IMR-90 (cell line): ENCODE measurements at regions not wholly inside any gene's neighbourhood (a gene's known extent, or its start where the extent isn't known, plus 50 kb on each side); places are given as distances from the start of the nearest gene placed in this dataset.

Experiments
- ATAC-seq: fragments of 200-7000 bp; cut with Tn5 transposase; 2 replicates; pipeline ENCODE4 v1.9.1; 2020; ENCODE audit warnings: low read depth, mild to moderate bottlenecking, moderate library complexity
- BruUV-seq: library from RNA; stranded (reverse); fragments of 400-500 nt; replicated peaks from 2 replicates; lab custom pipeline; 2021; lab: Mats Ljungman, UMichigan
- CTCF ChIA-PET: fragments of 300-600 bp; formaldehyde crosslinking; extraction: SDS; loops from one replicate; lab custom pipeline; 2021; ENCODE audit warnings: antibody characterized with exemption; lab: Yijun Ruan, JAX
- POLR2A ChIA-PET: fragments of 300-600 bp; sonication (Branson Sonifier 250); formaldehyde crosslinking; loops from one replicate; lab custom pipeline; 2022; ENCODE audit warnings: antibody characterized with exemption; ENCODE audit not compliant: unreplicated experiment; lab: Charles Lee
- DNase-seq: peaks from one replicate; pipeline ENCODE4 v3.0.0; 2013
- H2AFZ ChIP-seq: replicated peaks from 2 replicates; pipeline ENCODE3; 2013; ENCODE audit warnings: low read length, mild to moderate bottlenecking; ENCODE audit not compliant: poor library complexity
- H2AK5ac ChIP-seq: 2 replicates; pipeline ENCODE4 v1.6.1; 2013; ENCODE audit warnings: low read depth, low read length, inconsistent platforms
- H2AK9ac ChIP-seq: replicated peaks from 2 replicates; pipeline ENCODE3; 2013; ENCODE audit warnings: mild to moderate bottlenecking, low read depth, low read length, moderate library complexity; ENCODE audit not compliant: poor library complexity
- H2BK120ac ChIP-seq: 2 replicates; pipeline ENCODE4 v1.6.1; 2013; ENCODE audit warnings: low read depth, low read length, inconsistent platforms
- H2BK15ac ChIP-seq: 3 replicates; pipeline ENCODE4 v1.6.1; 2013; ENCODE audit warnings: low read depth, low read length, inconsistent platforms
- H2BK20ac ChIP-seq: 2 replicates; pipeline ENCODE4 v1.6.1; 2013; ENCODE audit warnings: low read depth, mild to moderate bottlenecking, inconsistent platforms, low read length, moderate library complexity
- H2BK5ac ChIP-seq: 2 replicates; pipeline ENCODE4 v1.6.1; 2013; ENCODE audit warnings: mild to moderate bottlenecking, low read depth, low read length, inconsistent platforms; ENCODE audit not compliant: poor library complexity, severe bottlenecking
- H3K14ac ChIP-seq: replicated peaks from 2 replicates; pipeline ENCODE4 v1.6.1; 2013; ENCODE audit warnings: low read depth, low read length, inconsistent platforms
- H3K18ac ChIP-seq: 2 replicates; pipeline ENCODE4 v1.6.1; 2013; ENCODE audit warnings: low read depth, low read length, control low read depth
- H3K23ac ChIP-seq: 2 replicates; pipeline ENCODE4 v1.6.1; 2013; ENCODE audit warnings: low read depth, low read length, inconsistent platforms
- H3K27ac ChIP-seq: 2 replicates; pipeline ENCODE4 v1.5.1; 2013; ENCODE audit warnings: mild to moderate bottlenecking, control low read depth, low read length; ENCODE audit not compliant: insufficient read depth
- H3K27me3 ChIP-seq: 2 replicates; pipeline ENCODE4 v1.6.1; 2013; ENCODE audit warnings: low read length; ENCODE audit not compliant: control insufficient read depth, insufficient read depth
- H3K36me3 ChIP-seq: 2 replicates; pipeline ENCODE4 v1.6.1; 2013; ENCODE audit warnings: low read length, mixed read lengths; ENCODE audit not compliant: control insufficient read depth, insufficient read depth
- H3K4ac ChIP-seq: 2 replicates; pipeline ENCODE4 v1.6.1; 2013; ENCODE audit warnings: low read depth, low read length, inconsistent platforms
- H3K4me1 ChIP-seq: 2 replicates; pipeline ENCODE4 v1.6.1; 2013; ENCODE audit warnings: low read length, mixed read lengths; ENCODE audit not compliant: control insufficient read depth, insufficient read depth
- H3K4me2 ChIP-seq: 2 replicates; pipeline ENCODE4 v1.6.1; 2013; ENCODE audit warnings: low read depth, mild to moderate bottlenecking, control low read depth, low read length, moderate library complexity
- H3K4me3 ChIP-seq: 2 replicates; pipeline ENCODE4 v1.5.1; 2013; ENCODE audit warnings: low read depth, mild to moderate bottlenecking, control low read depth, low read length, moderate library complexity; ENCODE audit not compliant: insufficient read depth
- H3K56ac ChIP-seq: 2 replicates; pipeline ENCODE4 v1.6.1; 2013; ENCODE audit warnings: low read length, inconsistent platforms; ENCODE audit not compliant: insufficient read depth; ENCODE audit errors: extremely low read depth
- H3K79me1 ChIP-seq, 2 experiments: 2 replicates each; pipeline ENCODE4 v1.6.1; 2013; ENCODE audit warnings: low read length in 2 of 2, inconsistent platforms in 1 of 2, low read depth in 1 of 2
- H3K9ac ChIP-seq: 2 replicates; pipeline ENCODE4 v1.6.1; 2013; ENCODE audit warnings: low read depth, low read length, control low read depth
- H3K9me1 ChIP-seq: 2 replicates; pipeline ENCODE4 v1.6.1; 2013; ENCODE audit warnings: low read length, inconsistent platforms; ENCODE audit not compliant: insufficient read depth
- H3K9me3 ChIP-seq: 2 replicates; pipeline ENCODE4 v1.6.1; 2013; ENCODE audit warnings: low read length; ENCODE audit not compliant: control insufficient read depth, insufficient read depth
- H4K20me1 ChIP-seq: 2 replicates; pipeline ENCODE4 v1.6.1; 2013; ENCODE audit warnings: low read length, inconsistent platforms; ENCODE audit not compliant: insufficient read depth
- H4K5ac ChIP-seq: 2 replicates; pipeline ENCODE4 v1.6.1; 2013; ENCODE audit warnings: mild to moderate bottlenecking, low read depth, low read length, control low read depth
- H4K8ac ChIP-seq, 2 experiments: 2 replicates each; pipeline ENCODE4 v1.6.1; 2013; ENCODE audit warnings: low read depth in 2 of 2, low read length in 2 of 2, control low read depth in 1 of 2, inconsistent platforms in 1 of 2
- H4K91ac ChIP-seq: 2 replicates; pipeline ENCODE4 v1.6.1; 2013; ENCODE audit warnings: low read depth, low read length, inconsistent platforms; ENCODE audit not compliant: insufficient read depth
- CEBPB ChIP-seq: IDR thresholded peaks from 2 replicates; pipeline ENCODE4 v1.6.1; 2012; ENCODE audit warnings: low read depth, low read length, improper control_type of control experiment
- MAFK ChIP-seq: IDR thresholded peaks from 2 replicates; pipeline ENCODE4 v1.6.1; 2012; ENCODE audit warnings: low read depth, low read length, improper control_type of control experiment
- WGBS, 2 experiments: methylation state at CpG; one replicate each; pipeline versions ENCODE4 v1.1.5 to v1.1.7; 2013; ENCODE audit warnings: missing lambda C conversion rate in 2 of 2; ENCODE audit not compliant: insufficient read length in 1 of 2; ENCODE audit errors: extremely low coverage in 2 of 2; 5-methylcytosine and 5-hydroxymethylcytosine counted together
- dilution Hi-C: fragments of 300-500 bp; cut with HindIII; formaldehyde crosslinking; loops from one replicate; pipeline ENCODE4 v1.14.3; 2018; ENCODE audit warnings: low sequenced_read_pairs; ENCODE audit not compliant: unreplicated experiment
- in situ Hi-C: fragments of 300-500 bp; cut with MboI; formaldehyde crosslinking; loops from 3 replicates; pipeline ENCODE4 v1.14.3; 2019; ENCODE audit warnings: low sequenced_read_pairs, inconsistent platforms, mixed read lengths
- intact Hi-C: fragments of 100-400 bp; cut with micrococcal nuclease; formaldehyde crosslinking; loops from 2 replicates; pipeline ENCODE4 v1.10.0; 2022

GRCh38 chr18:64546451-64546850 lies 397.6 kb upstream of the LINC00305 start:
- H4K20me1 ChIP-seq = no peaks in the 10 kb centered on the region
- no peaks in the 10 kb centered on the region for H3K9me1 ChIP-seq
- no peak overlapping the region for H3K4ac ChIP-seq
- H3K4me3 ChIP-seq = no peak overlapping the region
- no peak overlapping the region for H2BK15ac ChIP-seq
- no peak overlapping the region for H3K14ac ChIP-seq
- ChIA-PET CTCF (no interaction called here), POLR2A (no interaction called here)
- H2AK5ac ChIP-seq = no peak overlapping the region
- WGBS, 2 experiments = 100% methylated on average over 1 of the region's 4 CpGs; no CpG with 5 or more reads in 1 of the 2 experiments
- H4K8ac ChIP-seq = no peak overlapping the region
- no peak overlapping the region for H2AK9ac ChIP-seq
- intact Hi-C loops (no loop called here), dilution Hi-C loops (no loop called here), in situ Hi-C loops (no loop called here)
- TF ChIP-seq CEBPB = no peak
- peak; percentile 45; the same call in 1 of the 2 replicates for TF ChIP-seq MAFK
- H3K27ac ChIP-seq = no peak overlapping the region
- no peaks in the 10 kb centered on the region for H3K4me1 ChIP-seq
- no peaks in the 10 kb centered on the region; the same call in 1 of the 2 replicates for H3K9me3 ChIP-seq
- DNase-seq (no peak), ATAC-seq (no peak)
- no peak overlapping the region for H2BK20ac ChIP-seq
- H2AFZ ChIP-seq = no peak overlapping the region
- no peaks in the 10 kb centered on the region for H3K36me3 ChIP-seq
- H4K91ac ChIP-seq = no peak overlapping the region
- H3K4me2 ChIP-seq = no peak overlapping the region
- no peaks in the 10 kb centered on the region for H3K27me3 ChIP-seq
- no peak overlapping the region for H4K5ac ChIP-seq
- H3K9ac ChIP-seq = no peak overlapping the region
- no peak overlapping the region for H2BK120ac ChIP-seq
- H3K18ac ChIP-seq = no peak overlapping the region
- H3K79me1 ChIP-seq = no peaks in the 10 kb centered on the region
- H3K23ac ChIP-seq = no peak overlapping the region
- no peak overlapping the region for H2BK5ac ChIP-seq
- BruUV-seq = no TSS peak
- no peak overlapping the region for H3K56ac ChIP-seq
